ENCODE measurements at regions not wholly inside any gene's neighbourhood (a gene's known extent, or its start where the extent isn't known, plus 50 kb on each side); places are given as distances from the start of the nearest gene placed in this dataset.

DNA sequence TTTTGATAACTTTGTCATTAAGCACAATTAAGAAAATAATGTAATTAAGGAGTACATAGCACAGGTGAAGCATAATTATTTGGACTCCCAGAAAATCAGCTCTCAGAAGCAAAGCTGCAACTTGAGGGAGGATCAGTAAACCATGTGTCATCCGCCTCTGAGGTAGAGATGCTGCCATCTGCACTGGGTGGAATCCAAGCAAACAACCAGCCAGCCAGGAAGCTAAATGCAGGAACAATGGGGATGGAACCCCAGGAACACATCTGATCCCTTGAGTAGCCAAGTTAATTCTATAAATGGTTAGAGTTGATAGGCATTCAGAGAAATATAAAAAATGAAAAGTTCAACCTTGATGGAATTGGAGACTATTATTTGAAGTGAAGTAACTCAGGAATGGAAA lies 520.2 kb downstream of the RFC3 start:
- no peak overlapping the region for H3K4me3 ChIP-seq
- no peak for ATAC-seq
- 80 to 87% methylated on average over 1 of the region's 1 CpG for WGBS, 2 donors
- no peak for FAIRE-seq
- no peak overlapping the region for H3K27ac ChIP-seq
- no peak for TF ChIP-seq CTCF (IDR thresholded peaks at IDR 0.05)
- no peaks in the 10 kb centered on the region for H3K27me3 ChIP-seq
- intact Hi-C loops (cut with DNase I), result no loop called here
- no peak for DNase-seq
- no peaks in the 10 kb centered on the region for H3K4me1 ChIP-seq
- no peaks in the 10 kb centered on the region for H3K36me3 ChIP-seq
- no peaks in the 10 kb centered on the region for H3K9me3 ChIP-seq

DNA sequence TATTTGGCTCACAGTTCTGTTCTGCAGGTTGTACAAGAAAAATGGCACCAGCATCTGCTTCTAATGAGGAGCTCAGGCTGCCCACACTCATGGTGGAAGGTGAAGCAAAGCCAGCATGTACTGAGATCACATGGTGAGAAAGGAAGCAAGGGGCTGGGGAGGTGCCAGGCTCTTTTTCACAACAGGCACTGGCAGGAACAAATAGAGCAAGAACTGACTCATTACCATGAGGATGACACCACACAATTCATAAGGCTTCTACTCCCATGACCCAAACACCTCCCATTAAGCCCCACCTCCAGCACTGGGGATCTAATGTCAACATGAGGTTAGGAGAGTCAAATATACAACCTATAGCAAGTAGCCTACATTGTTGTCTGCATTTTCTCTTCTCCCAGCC lies 522.6 kb downstream of the RFC3 start:
- no peak for FAIRE-seq
- H3K4me1 ChIP-seq, result no peaks in the 10 kb centered on the region
- no peak for DNase-seq
- no peaks in the 10 kb centered on the region for H3K27me3 ChIP-seq
- no peak overlapping the region for H3K27ac ChIP-seq
- H3K9me3 ChIP-seq, result no peaks in the 10 kb centered on the region
- no peaks in the 10 kb centered on the region for H3K36me3 ChIP-seq
- no peak for ATAC-seq
- intact Hi-C loops (cut with DNase I), result no loop called here
- no peak overlapping the region for H3K4me3 ChIP-seq
- TF ChIP-seq CTCF (IDR thresholded peaks at IDR 0.05), result no peak

DNA sequence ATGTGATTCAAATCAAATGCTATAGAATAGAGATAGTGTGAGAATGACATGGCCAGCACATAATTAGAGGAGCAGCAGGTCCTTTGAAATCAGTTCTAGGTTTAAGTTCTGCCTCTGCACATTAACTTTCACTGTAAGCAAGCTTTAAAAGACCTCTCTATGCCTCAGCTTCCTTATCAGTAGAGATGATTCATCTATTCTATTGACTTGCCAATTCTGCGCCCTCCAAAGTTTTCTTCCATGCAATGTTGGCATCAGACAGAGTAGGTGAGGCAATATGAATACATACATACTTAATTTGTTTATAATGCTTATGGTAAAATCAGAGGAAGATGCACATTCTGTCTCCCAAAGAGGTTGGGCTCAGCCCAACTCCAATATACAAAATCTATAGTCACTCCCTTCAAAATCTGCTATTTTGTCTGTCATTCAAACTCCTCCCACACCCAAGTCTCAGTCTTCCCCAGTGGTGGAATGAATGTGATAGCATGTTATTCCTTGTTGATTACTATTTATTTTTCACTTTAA lies 525.5 kb downstream of the RFC3 start:
- H3K27ac ChIP-seq, result no peak overlapping the region
- H3K9me3 ChIP-seq, result no peaks in the 10 kb centered on the region
- no peaks in the 10 kb centered on the region for H3K36me3 ChIP-seq
- TF ChIP-seq CTCF (IDR thresholded peaks at IDR 0.05), result no peak
- no peak for FAIRE-seq
- no peaks in the 10 kb centered on the region for H3K27me3 ChIP-seq
- WGBS, 2 donors, result 87 to 96% methylated on average over 1 of the region's 1 CpG
- intact Hi-C loops (cut with DNase I), result no loop called here
- no peak overlapping the region for H3K4me3 ChIP-seq
- DNase-seq, result no peak
- H3K4me1 ChIP-seq, result peaks cover 0 to 9% (median 0%) of the 10 kb centered on the region in 3 donors
- ATAC-seq, result no peak

DNA sequence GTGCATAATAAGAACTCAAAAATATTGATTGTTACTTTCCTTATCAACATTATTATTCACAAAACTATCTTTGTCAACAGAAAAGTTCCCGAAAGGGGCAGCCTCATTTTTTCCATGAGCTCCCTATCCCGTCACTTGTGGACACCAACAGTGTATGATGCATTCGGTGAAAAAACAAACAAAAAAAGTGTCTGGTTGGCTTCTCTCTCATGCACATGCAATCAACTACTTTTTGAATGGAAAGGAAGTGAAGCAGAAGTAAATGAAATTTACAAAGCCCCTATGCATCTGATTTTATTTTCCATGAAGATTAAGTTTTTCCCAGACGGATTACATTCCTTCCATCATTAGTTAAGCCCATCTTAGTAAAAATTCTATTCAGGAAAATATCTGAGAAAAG lies 526.9 kb downstream of the RFC3 start:
- FAIRE-seq (no peak), ATAC-seq (no peak), DNase-seq (no peak)
- H3K36me3 ChIP-seq, result no peaks in the 10 kb centered on the region
- intact Hi-C loops (cut with DNase I), result no loop called here
- no peaks in the 10 kb centered on the region for H3K9me3 ChIP-seq
- H3K27me3 ChIP-seq, result no peaks in the 10 kb centered on the region
- no peak for TF ChIP-seq CTCF (IDR thresholded peaks at IDR 0.05)
- H3K4me3 ChIP-seq, result no peak overlapping the region
- no peak overlapping the region for H3K27ac ChIP-seq
- peaks cover 0 to 22% (median 0%) of the 10 kb centered on the region in 3 donors for H3K4me1 ChIP-seq
- 38 to 45% methylated on average over 4 of the region's 4 CpGs for WGBS, 2 donors

- Histone ChIP-seq H3K4me3 (no peak overlapping the region), H3K4me1 (peaks cover 0 to 22% (median 0%) of the 10 kb centered on the region in 3 donors), H3K36me3 (no peaks in the 10 kb centered on the region), H3K9me3 (no peaks in the 10 kb centered on the region), H3K27me3 (no peaks in the 10 kb centered on the region), H3K27ac (no peak overlapping the region)
- DNase-seq, result no peak
- WGBS, 2 donors, result 62 to 69% methylated on average over 7 of the region's 7 CpGs
- no peak for FAIRE-seq
- intact Hi-C loops (cut with DNase I), result no loop called here
- no peak for TF ChIP-seq CTCF (IDR thresholded peaks at IDR 0.05)
- no peak for ATAC-seq
These were observed 527.5 kb downstream of the RFC3 start for GRCh38 chr13:34345258-34345965.

Measured in pancreas (tissue), 10 donors.